NCI-H1436 (cell line): ENCODE measurements at regions not wholly inside any gene's neighbourhood (a gene's known extent, or its start where the extent isn't known, plus 50 kb on each side); places are given as distances from the start of the nearest gene placed in this dataset.
"Not testable (repeated sequence)": the region's sequence is repeated elsewhere in the genome, so short reads cannot be mapped to it uniquely, and the experiment has no call there.

ENCODE experiments used
- DNase-seq: peaks from one replicate; lab custom pipeline; 2025; lab: John Stamatoyannopoulos, UW

GRCh38 chr6:10343320-10343719 is 71.6 kb downstream of the TFAP2A start:
- no peak for DNase-seq

GRCh38 chr6:10341605-10342004 is 73.3 kb downstream of the TFAP2A start:
- DNase-seq: no peak

- no peak for DNase-seq
Observed at GRCh38 chr6:10338151-10338550, 76.7 kb downstream of the TFAP2A start.

- DNase-seq: not testable (repeated sequence)
Observed at GRCh38 chr6:10337376-10337775, 77.5 kb downstream of the TFAP2A start.

DNA sequence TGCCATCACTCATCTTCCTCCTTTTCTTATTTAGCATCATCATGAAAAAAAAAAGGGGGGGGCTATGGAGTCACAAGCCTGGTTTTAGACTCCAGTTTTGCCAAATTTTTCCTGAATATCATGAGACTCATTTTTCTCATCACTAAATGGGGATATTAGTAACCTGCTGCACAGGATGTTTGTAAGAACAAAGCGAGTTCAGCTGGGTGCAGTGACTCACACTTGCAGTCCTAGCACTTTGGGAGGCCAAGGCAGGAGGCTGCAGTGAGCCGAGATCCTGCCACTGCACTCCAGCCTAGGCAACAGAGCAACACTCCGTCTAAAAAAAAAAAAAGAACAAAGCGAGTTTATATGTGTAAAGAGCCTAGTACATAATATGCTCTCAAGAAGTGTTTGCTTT is 82.8 kb downstream of the TFAP2A start:
- no peak for DNase-seq

- DNase-seq: no peak
Observed at GRCh38 chr6:10331334-10331968, 83.4 kb downstream of the TFAP2A start.

GRCh38 chr6:10330515-10330914 is 84.4 kb downstream of the TFAP2A start:
- no peak for DNase-seq

DNA sequence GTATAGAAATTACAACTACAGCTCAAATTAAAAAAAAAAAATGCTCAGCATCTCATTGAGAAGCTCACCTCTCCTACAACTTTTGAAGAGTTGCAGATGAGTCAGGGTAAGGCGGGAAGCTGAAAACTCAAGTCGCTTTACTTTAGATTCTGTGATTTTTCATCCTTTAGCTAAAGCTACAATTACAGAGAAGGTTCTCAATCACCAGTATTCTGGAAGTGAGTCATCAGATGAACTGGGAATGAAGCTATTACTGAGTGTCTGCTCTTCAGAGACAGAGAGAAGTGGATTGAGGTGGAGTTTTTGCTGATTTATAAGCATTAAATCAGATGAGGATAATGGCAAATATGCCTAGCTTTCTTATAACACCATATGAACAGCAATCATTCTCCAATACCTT is 91.9 kb downstream of the TFAP2A start:
- DNase-seq: no peak

DNA sequence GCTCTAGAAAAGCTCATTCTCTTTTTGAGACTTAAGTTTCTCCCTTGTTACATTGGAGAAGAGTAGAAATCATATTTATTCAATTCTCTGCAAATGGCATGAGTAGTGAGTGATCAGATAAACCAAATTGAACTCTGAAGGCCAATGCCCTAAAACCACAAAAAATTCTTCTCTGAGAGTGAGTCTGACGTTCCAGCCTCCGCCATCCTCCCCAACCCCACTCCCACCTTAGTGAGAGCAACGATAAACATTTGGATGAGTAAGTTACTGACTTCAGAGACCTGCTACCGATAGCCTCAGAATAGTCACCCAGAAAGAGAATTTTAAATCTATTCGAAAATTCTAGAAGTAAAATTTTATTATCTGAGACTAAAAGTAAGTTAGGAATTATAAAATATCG is 94.6 kb downstream of the TFAP2A start:
- no peak for DNase-seq

- no peak for DNase-seq
Observed at GRCh38 chr6:10316373-10316721, 98.5 kb downstream of the TFAP2A start.

DNA sequence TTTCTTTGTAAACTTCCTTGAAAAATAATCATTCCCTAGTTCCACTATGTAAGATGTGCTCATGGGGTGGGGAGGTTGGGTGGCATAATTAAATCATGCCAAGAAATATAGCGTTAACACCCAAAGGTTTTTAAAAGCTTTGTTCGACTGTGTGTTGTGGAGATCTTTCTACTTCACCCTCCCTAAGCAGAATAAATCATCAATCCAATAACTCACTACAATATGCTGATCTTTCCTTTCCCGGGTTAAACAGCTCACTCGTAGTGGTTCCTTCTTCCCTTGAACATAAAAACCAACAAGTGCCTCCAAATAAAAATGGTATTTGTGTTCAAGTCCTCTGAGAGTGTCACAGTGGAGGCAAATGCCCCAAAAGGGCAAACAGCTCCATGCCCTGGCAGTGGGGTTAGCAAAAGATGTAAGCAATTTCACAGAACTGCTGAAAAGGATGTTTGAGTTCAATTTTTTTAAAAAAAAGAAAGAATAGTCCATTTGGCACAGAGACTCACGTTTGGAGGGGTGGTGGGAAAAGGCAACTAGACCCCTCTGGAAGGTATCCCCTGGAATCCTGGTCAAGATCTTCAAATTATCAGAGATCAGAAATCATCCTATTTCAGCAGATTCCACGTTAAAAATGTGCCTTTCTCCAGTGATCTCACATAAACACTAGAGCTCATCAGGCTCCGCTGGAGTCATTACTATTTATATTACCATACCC is 99.1 kb downstream of the TFAP2A start:
- no peak for DNase-seq

GRCh38 chr6:10315034-10315433 is 99.8 kb downstream of the TFAP2A start:
- DNase-seq: no peak

DNA sequence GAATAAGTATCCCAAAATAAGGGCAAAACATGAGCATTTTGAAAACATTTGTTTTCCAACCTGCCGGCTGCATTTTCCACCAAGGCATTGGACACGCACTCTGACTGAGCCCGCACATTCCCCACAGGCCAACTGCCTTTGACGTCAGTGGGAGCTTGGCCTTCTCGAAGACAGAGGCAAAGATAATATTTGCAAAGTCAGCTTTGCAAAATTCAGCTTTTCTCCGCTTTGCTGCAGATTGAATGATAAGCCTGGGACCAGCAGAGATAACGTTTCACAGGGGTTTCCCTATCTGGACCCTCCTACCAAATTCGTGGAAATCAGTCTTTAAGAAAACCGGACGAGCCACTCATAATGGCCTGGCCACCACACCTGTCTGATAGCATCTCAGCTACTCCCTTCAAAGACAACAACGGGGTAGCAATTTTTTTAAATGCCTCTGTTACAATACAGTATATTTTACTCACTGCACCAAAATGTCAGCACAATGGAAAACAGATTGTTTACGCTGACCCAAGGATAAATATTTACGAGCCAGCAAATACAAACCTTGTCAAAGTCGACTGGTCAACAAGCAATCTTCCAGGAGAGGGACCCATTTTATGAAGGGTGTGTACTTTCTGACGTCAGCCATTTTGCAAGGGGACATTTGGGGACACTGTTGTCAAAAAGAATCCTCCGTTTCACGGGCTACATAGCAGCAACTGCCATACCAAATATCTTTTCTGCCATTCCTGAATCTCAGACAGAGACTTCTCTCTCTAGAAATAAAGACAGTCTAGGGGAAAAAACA is 100.5 kb downstream of the TFAP2A start:
- DNase-seq: no peak

GRCh38 chr6:10313799-10314162 is 101.1 kb downstream of the TFAP2A start:
- DNase-seq: no peak

DNA sequence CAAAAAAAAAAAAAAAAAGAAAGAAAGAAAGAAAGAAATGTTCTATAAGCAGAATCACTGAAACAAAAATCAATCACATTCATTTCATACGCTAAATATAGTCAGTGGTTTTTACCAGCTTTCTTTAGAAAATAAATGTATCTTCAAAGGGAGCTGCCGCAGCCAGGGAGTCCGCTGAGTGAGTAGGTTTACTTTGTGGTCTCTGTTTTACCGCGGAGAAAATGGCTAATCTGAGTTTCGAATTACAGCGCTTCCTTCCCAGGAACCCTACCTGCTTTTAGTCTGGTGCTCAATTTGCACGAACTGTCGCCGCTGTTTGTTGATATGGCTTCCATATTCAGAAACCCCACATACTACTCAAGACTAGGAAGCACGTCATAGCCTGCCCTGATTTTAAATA is 102.4 kb downstream of the TFAP2A start:
- DNase-seq: no peak

GRCh38 chr6:10311546-10312405 is 103.1 kb downstream of the TFAP2A start:
- DNase-seq: not testable (repeated sequence)

DNA sequence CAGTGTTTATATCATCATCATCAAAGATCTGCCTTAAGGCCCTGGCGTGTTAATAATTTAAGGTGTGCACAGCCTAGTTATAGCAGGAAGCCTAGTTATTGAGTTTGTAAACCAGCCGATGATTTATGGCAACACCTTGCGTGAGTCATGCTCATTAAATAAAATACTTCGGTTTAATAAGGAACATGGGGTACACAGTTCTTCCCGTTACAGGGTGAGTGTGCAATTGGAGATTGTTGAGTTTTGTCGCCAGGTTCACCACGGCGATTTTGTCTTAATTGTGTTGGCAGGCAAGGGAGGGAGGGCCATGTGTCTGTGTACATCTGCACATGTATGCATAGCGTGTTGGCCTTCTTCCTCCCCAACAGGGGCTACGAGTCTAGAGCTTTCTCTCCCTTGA is 104.0 kb downstream of the TFAP2A start:
- peak; percentile 55 for DNase-seq

GRCh38 chr6:10310330-10310653 is 104.6 kb downstream of the TFAP2A start:
- no peak for DNase-seq

GRCh38 chr6:10309457-10310329 is 105.2 kb downstream of the TFAP2A start:
- DNase-seq: no peak

- no peak for DNase-seq
Observed at GRCh38 chr6:10307476-10307875, 107.4 kb downstream of the TFAP2A start.

- no peak for DNase-seq
Observed at GRCh38 chr6:10307028-10307427, 107.8 kb downstream of the TFAP2A start.
